Duodenal mucosa (tissue), 2 donors: ENCODE measurements at regions not wholly inside any gene's neighbourhood (a gene's known extent, or its start where the extent isn't known, plus 50 kb on each side); places are given as distances from the start of the nearest gene placed in this dataset.
"Not testable (repeated sequence)": the region's sequence is repeated elsewhere in the genome, so short reads cannot be mapped to it uniquely, and the experiment has no call there.

Experiments used
- H3K27ac ChIP-seq: one replicate; pipeline ENCODE4 v1.7.0; 2013; ENCODE audit warnings: low read depth, low read length
- H3K27me3 ChIP-seq, 2 donors: one replicate each; pipeline ENCODE4 v1.7.0; 2013; ENCODE audit warnings: low read length in 2 of 2, control low read depth in 1 of 2; ENCODE audit not compliant: insufficient read depth in 2 of 2, control insufficient read depth in 1 of 2
- H3K36me3 ChIP-seq, 2 donors: one replicate each; pipeline ENCODE4 v1.7.0; 2013; ENCODE audit warnings: low read length in 2 of 2, control low read depth in 1 of 2; ENCODE audit not compliant: insufficient read depth in 2 of 2, control insufficient read depth in 1 of 2
- H3K4me1 ChIP-seq, 2 donors: one replicate each; pipeline ENCODE4 v1.7.0; 2013; ENCODE audit warnings: low read length in 2 of 2, control low read depth in 1 of 2; ENCODE audit not compliant: insufficient read depth in 2 of 2, control insufficient read depth in 1 of 2
- H3K4me3 ChIP-seq, 2 donors: one replicate each; pipeline ENCODE4 v1.7.0; 2013; ENCODE audit warnings: low read length in 2 of 2, low read depth in 1 of 2
- H3K9ac ChIP-seq, 2 donors: one replicate each; pipeline ENCODE4 v1.7.0; 2013; ENCODE audit warnings: low read length in 2 of 2, low read depth in 1 of 2
- H3K9me3 ChIP-seq, 2 donors: one replicate each; pipeline ENCODE4 v1.7.0; 2013; ENCODE audit warnings: low read length in 2 of 2, control low read depth in 1 of 2; ENCODE audit not compliant: control insufficient read depth in 1 of 2

DNA sequence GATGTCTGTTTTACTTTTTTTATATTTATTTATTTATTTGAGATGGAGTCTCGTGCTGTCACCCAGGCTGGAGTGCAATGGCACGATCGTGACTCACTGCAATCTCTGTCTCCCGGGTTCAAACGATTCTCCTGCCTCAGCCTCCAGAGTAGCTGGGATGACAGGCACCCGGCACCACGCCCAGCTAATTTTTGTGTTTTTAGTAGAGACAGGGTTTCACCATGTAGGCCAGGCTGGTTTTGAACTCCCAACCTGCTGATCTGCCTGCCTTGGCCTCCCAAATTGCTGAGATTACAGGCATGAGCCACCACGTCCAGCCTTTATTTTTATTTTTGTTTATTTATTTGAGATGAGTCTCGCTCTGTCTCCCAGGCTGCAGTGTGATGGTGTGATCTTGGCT, 186.6 kb downstream of the SHOX start:
- H3K4me3 ChIP-seq, H3K36me3 ChIP-seq, H3K4me1 ChIP-seq, H3K27ac ChIP-seq, H3K9ac ChIP-seq, H3K9me3 ChIP-seq, H3K27me3 ChIP-seq: not testable (repeated sequence)

GRCh38 chrX:816411-816810, 185.8 kb downstream of the SHOX start:
- Histone ChIP-seq H3K9me3 (peaks cover 0 to 4% of the 10 kb centered on the region in 2 donors), H3K4me3 (no peak overlapping the region), H3K36me3 (no peaks in the 10 kb centered on the region), H3K4me1 (no peaks in the 10 kb centered on the region), H3K27me3 (no peaks in the 10 kb centered on the region), H3K9ac (no peak overlapping the region), H3K27ac (no peak overlapping the region)

GRCh38 chrX:810186-810585, 179.6 kb downstream of the SHOX start:
- H3K4me1 ChIP-seq = no peaks in the 10 kb centered on the region
- H3K9ac ChIP-seq = no peak overlapping the region
- no peaks in the 10 kb centered on the region for H3K27me3 ChIP-seq
- H3K4me3 ChIP-seq = no peak overlapping the region
- H3K9me3 ChIP-seq = peaks cover 0 to 20% of the 10 kb centered on the region in 2 donors
- no peaks in the 10 kb centered on the region for H3K36me3 ChIP-seq
- H3K27ac ChIP-seq = no peak overlapping the region

GRCh38 chrX:809081-809480, 178.5 kb downstream of the SHOX start:
- H3K27me3 ChIP-seq = no peaks in the 10 kb centered on the region
- no peak overlapping the region for H3K4me3 ChIP-seq
- no peak overlapping the region for H3K27ac ChIP-seq
- no peak overlapping the region for H3K9ac ChIP-seq
- no peaks in the 10 kb centered on the region for H3K4me1 ChIP-seq
- H3K36me3 ChIP-seq = no peaks in the 10 kb centered on the region
- H3K9me3 ChIP-seq = peaks cover 0 to 20% of the 10 kb centered on the region in 2 donors

DNA sequence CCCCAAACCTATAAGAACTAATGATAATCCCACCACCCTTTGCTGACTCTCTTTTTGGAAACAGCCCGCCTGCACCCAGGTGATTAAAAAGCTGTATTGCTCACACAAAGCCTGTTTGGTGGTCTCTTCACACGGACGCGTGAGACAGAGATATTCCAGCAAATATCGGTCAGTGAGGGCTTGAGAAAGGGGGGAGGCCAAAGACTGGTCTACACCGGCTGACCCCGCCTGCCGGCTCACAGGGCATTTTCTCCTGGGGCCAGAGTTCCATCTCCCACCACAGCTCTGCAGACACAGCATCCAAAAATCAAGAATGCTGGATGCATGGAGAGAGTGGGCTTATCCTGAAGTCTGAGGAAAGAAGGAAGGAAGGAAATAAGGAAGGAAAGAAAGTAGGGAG, 176.0 kb downstream of the SHOX start:
- no peak overlapping the region for H3K9ac ChIP-seq
- peaks cover 0 to 22% of the 10 kb centered on the region in 2 donors for H3K9me3 ChIP-seq

DNA sequence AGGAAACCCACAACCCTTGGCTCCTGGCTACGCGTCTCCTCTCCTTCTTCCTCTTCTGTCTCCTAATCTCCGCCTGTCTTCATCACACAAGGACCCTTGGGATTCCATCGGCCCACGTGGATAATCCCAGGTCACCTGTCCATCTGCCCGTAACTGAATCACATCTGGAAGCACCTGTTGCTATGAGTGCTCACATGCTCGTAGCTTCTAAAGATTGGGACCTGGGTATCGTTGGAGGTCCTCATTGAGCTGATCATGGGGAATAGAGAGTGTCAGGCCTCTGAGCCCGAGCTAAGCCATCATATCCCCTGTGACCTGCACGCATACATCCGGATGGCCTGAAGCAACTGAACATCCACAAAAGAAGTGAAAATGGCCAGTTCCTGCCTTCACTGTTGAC, 175.4 kb downstream of the SHOX start:
- Histone ChIP-seq H3K4me1 (no peaks in the 10 kb centered on the region), H3K36me3 (no peaks in the 10 kb centered on the region), H3K27me3 (no peaks in the 10 kb centered on the region), H3K9ac (no peak overlapping the region), H3K4me3 (no peak overlapping the region), H3K9me3 (peaks cover 0 to 22% of the 10 kb centered on the region in 2 donors), H3K27ac (no peak overlapping the region)

More for the DNA sequence above, 176.0 kb downstream of the SHOX start:
- no peak overlapping the region for H3K27ac ChIP-seq
- H3K4me3 ChIP-seq = no peak overlapping the region
- H3K27me3 ChIP-seq = no peaks in the 10 kb centered on the region
- no peaks in the 10 kb centered on the region for H3K4me1 ChIP-seq
- H3K36me3 ChIP-seq = no peaks in the 10 kb centered on the region

DNA sequence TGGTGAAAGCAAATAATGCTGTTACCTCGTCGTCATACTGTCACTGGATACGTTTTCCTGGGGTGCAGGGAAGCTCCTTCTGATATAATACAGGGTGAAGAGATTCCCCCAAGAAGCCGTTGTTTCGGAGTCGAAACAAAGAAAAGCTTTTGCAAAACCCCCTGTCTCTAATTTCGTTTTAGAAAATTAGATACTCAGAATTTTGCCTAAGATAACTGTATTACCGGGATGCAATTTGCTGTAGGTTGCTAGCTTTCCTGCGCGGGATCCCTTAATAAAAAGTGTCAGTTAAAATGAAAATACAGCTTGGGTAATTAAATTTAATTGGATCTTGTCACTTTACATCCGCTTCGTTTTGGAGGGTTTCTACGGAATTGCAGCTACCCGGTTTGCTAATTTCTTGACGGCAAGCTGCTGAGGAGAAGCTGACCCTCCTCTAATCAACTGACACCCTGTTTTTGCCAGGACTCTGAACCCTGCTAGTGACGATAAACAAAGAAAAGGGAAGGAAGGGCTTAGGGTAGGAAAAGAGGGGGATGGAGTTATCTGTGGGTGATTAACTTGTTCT, 174.6 kb downstream of the SHOX start:
- Histone ChIP-seq H3K9me3 (peaks cover 4 to 18% of the 10 kb centered on the region in 2 donors), H3K27me3 (no peaks in the 10 kb centered on the region), H3K4me1 (no peaks in the 10 kb centered on the region), H3K27ac (no peak overlapping the region), H3K4me3 (no peak overlapping the region), H3K36me3 (no peaks in the 10 kb centered on the region), H3K9ac (no peak overlapping the region)

GRCh38 chrX:802846-803245, 172.3 kb downstream of the SHOX start:
- Histone ChIP-seq H3K27ac (no peak overlapping the region), H3K9ac (no peak overlapping the region), H3K9me3 (peaks cover 9 to 19% of the 10 kb centered on the region in 2 donors), H3K4me3 (no peak overlapping the region), H3K4me1 (no peaks in the 10 kb centered on the region), H3K36me3 (no peaks in the 10 kb centered on the region), H3K27me3 (no peaks in the 10 kb centered on the region)

DNA sequence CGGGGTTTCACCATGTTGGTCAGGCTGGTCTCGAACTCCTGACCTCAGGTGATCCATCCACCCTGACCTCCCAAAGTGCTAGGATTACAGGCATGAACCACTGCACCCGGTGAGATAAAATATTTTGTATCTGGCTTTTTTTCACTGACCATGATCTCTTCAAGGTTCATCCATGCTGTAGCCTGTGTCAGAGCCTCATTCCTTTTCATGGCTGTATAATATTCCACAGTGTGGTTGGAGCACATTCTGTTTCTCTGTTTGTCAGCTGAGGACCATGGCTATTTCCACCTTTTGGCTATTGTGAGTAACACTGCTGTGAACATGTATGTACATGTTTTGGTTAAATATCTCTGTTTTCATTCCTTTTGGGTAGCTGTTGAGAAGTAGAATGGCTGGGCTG, 169.2 kb downstream of the SHOX start:
- Histone ChIP-seq H3K9ac (no peak overlapping the region), H3K9me3 (peaks cover 9 to 10% of the 10 kb centered on the region in 2 donors), H3K4me3 (no peak overlapping the region), H3K27me3 (no peaks in the 10 kb centered on the region), H3K4me1 (no peaks in the 10 kb centered on the region), H3K27ac (no peak overlapping the region), H3K36me3 (no peaks in the 10 kb centered on the region)

GRCh38 chrX:794311-794710, 163.7 kb downstream of the SHOX start:
- Histone ChIP-seq H3K4me3 (no peak overlapping the region), H3K27me3 (no peaks in the 10 kb centered on the region), H3K27ac (no peak overlapping the region), H3K36me3 (no peaks in the 10 kb centered on the region), H3K9me3 (peaks cover 0 to 3% of the 10 kb centered on the region in 2 donors), H3K4me1 (no peaks in the 10 kb centered on the region), H3K9ac (no peak overlapping the region)
